HG02678 (cell line): ENCODE measurements at regions not wholly inside any gene's neighbourhood (a gene's known extent, or its start where the extent isn't known, plus 50 kb on each side); places are given as distances from the start of the nearest gene placed in this dataset.
"Not testable (repeated sequence)": the region's sequence is repeated elsewhere in the genome, so short reads cannot be mapped to it uniquely, and the experiment has no call there.

Experiments used
- ATAC-seq: cut with Tn5 transposase; IDR thresholded peaks from one replicate; pipeline ENCODE4 v1.9.1; 2021; ENCODE audit warnings: mild to moderate bottlenecking, moderate library complexity; ENCODE audit not compliant: unreplicated experiment

GRCh38 chr22:46039535-46039934 is 62.6 kb upstream of the WNT7B start:
- no peak for ATAC-seq

GRCh38 chr22:46040471-46041465 is 63.8 kb upstream of the WNT7B start:
- no peak for ATAC-seq

- ATAC-seq = no peak
Observed at GRCh38 chr22:46041642-46042041, 64.7 kb upstream of the WNT7B start.

- no peak for ATAC-seq
Observed at GRCh38 chr22:46042786-46043185, 65.8 kb upstream of the WNT7B start.

GRCh38 chr22:46043339-46043738 is 66.4 kb upstream of the WNT7B start:
- ATAC-seq = no peak

- ATAC-seq = no peak
Observed at GRCh38 chr22:46043816-46044620, 67.1 kb upstream of the WNT7B start.

- no peak for ATAC-seq
Observed at GRCh38 chr22:46044621-46045458, 67.9 kb upstream of the WNT7B start.

- ATAC-seq = no peak
Observed at GRCh38 chr22:46045459-46046298, 68.7 kb upstream of the WNT7B start.

GRCh38 chr22:46046299-46046685 is 69.3 kb upstream of the WNT7B start:
- no peak for ATAC-seq

GRCh38 chr22:46047226-46047625 is 70.3 kb upstream of the WNT7B start:
- ATAC-seq = no peak

- no peak for ATAC-seq
Observed at GRCh38 chr22:46047841-46048595, 71.1 kb upstream of the WNT7B start.

GRCh38 chr22:46048661-46049060 is 71.7 kb upstream of the WNT7B start:
- ATAC-seq = not testable (repeated sequence)

GRCh38 chr22:46049726-46050450 is 72.9 kb upstream of the WNT7B start:
- ATAC-seq = no peak

GRCh38 chr22:46050451-46050845 is 73.5 kb upstream of the WNT7B start:
- ATAC-seq = no peak

GRCh38 chr22:46050916-46051614 is 74.1 kb upstream of the WNT7B start:
- ATAC-seq = no peak

- ATAC-seq = no peak
Observed at GRCh38 chr22:46051646-46052045, 74.7 kb upstream of the WNT7B start.

- ATAC-seq = no peak
Observed at GRCh38 chr22:46052331-46052771, 75.4 kb upstream of the WNT7B start.
